GM23338 (cell line): ENCODE measurements at regions not wholly inside any gene's neighbourhood (a gene's known extent, or its start where the extent isn't known, plus 50 kb on each side); places are given as distances from the start of the nearest gene placed in this dataset.

Experiments used
- ATAC-seq: fragments of 200-7000 bp; cut with Tn5 transposase; 3 replicates; pipeline ENCODE4 v1.9.1; 2020
- DNase-seq: peaks from one replicate; pipeline ENCODE4 v3.0.0-alpha.2; 2015; ENCODE audit warnings: low spot score
- H2AFZ ChIP-seq: fragments of 200-600 bp; sonication (generic); 2 replicates; pipeline ENCODE4 v1.8.0; 2016; ENCODE audit warnings: antibody characterized with exemption, mild to moderate bottlenecking, moderate library complexity
- H3F3A ChIP-seq: fragments of 200-600 bp; sonication (generic); replicated peaks from 2 replicates; pipeline ENCODE4 v1.8.0; 2017; ENCODE audit warnings: antibody characterized with exemption, mixed run types, low read depth
- H3K27ac ChIP-seq: fragments of 200-600 bp; sonication (generic); 2 replicates; pipeline ENCODE4 v1.6.1; 2016; ENCODE audit warnings: low read depth
- H3K27me3 ChIP-seq: fragments of 200-600 bp; sonication (generic); 2 replicates; pipeline ENCODE4 v1.8.0; 2016; ENCODE audit warnings: mild to moderate bottlenecking, mixed run types, moderate library complexity; ENCODE audit not compliant: insufficient read depth
- H3K36me3 ChIP-seq: fragments of 200-600 bp; sonication (generic); 2 replicates; pipeline ENCODE4 v1.8.0; 2016; ENCODE audit warnings: mild to moderate bottlenecking; ENCODE audit not compliant: insufficient read depth
- H3K4me1 ChIP-seq: fragments of 200-600 bp; sonication (generic); 2 replicates; pipeline ENCODE4 v1.8.0; 2016; ENCODE audit warnings: mild to moderate bottlenecking, moderate library complexity; ENCODE audit not compliant: insufficient read depth
- H3K4me2 ChIP-seq: fragments of 200-600 bp; sonication (generic); 2 replicates; pipeline ENCODE4 v1.7.1; 2017; ENCODE audit warnings: mixed run types
- H3K4me3 ChIP-seq: fragments of 200-600 bp; sonication (generic); 2 replicates; pipeline ENCODE4 v1.6.1; 2016; ENCODE audit warnings: mixed run types
- H3K79me2 ChIP-seq: fragments of 200-600 bp; sonication (generic); replicated peaks from 2 replicates; pipeline ENCODE4 v1.8.0; 2017; ENCODE audit warnings: mild to moderate bottlenecking; ENCODE audit not compliant: insufficient read depth
- H3K9me2 ChIP-seq: fragments of 200-600 bp; sonication (generic); 2 replicates; pipeline ENCODE4 v1.8.0; 2017; ENCODE audit not compliant: insufficient read depth
- H4K20me1 ChIP-seq: fragments of 200-600 bp; sonication (generic); replicated peaks from 2 replicates; pipeline ENCODE4 v1.8.0; 2017; ENCODE audit warnings: mild to moderate bottlenecking; ENCODE audit not compliant: insufficient read depth
- H3K27ac Mint-ChIP-seq: 2 replicates; pipeline ENCODE4 v1.8.0; 2020; ENCODE audit warnings: inconsistent platforms, mild to moderate bottlenecking, moderate library complexity, mixed read lengths
- H3K27me3 Mint-ChIP-seq: 3 replicates; pipeline ENCODE4 v1.8.0; 2022; ENCODE audit warnings: low read depth, mild to moderate bottlenecking, moderate library complexity, mixed read lengths, inconsistent platforms; ENCODE audit not compliant: insufficient read depth, poor library complexity
- H3K36me3 Mint-ChIP-seq: 3 replicates; pipeline ENCODE4 v1.8.0; 2021; ENCODE audit warnings: low read depth, mild to moderate bottlenecking, inconsistent platforms, moderate library complexity, mixed read lengths
- H3K4me1 Mint-ChIP-seq: 3 replicates; pipeline ENCODE4 v1.8.0; 2020; ENCODE audit warnings: mild to moderate bottlenecking, inconsistent platforms, mixed read lengths
- H3K4me3 Mint-ChIP-seq: 3 replicates; pipeline ENCODE4 v1.8.0; 2021; ENCODE audit warnings: moderate library complexity, mild to moderate bottlenecking, inconsistent platforms, mixed read lengths
- H3K9me3 Mint-ChIP-seq: 3 replicates; pipeline ENCODE4 v1.8.0; 2020; ENCODE audit warnings: moderate library complexity, mild to moderate bottlenecking, inconsistent platforms, mixed read lengths
- CREB1 ChIP-seq: fragments of 250-450 bp; sonication (Bioruptor Pico); IDR thresholded peaks from 2 replicates; pipeline ENCODE4 v1.5.0; 2020; ENCODE audit warnings: low read depth, mild to moderate bottlenecking, moderate library complexity
- CTCF ChIP-seq, 2 experiments: fragments of 200-600 bp in 1 of 2; sonication (generic) in 1 of 2; conservative IDR thresholded peaks; 2 replicates each; pipeline versions ENCODE4 v1.5.1 to v1.6.1; 2016 to 2017; ENCODE audit warnings: antibody characterized with exemption in 2 of 2, low read depth in 2 of 2, mild to moderate bottlenecking in 2 of 2, moderate library complexity in 1 of 2
- ETS1 ChIP-seq: IDR thresholded peaks from 2 replicates; pipeline ENCODE4 v1.6.1; 2016; ENCODE audit warnings: antibody characterized with exemption
- EZH2 ChIP-seq: fragments of 200-600 bp; sonication (generic); IDR thresholded peaks from one replicate; pipeline ENCODE4 v1.8.0; 2017; ENCODE audit warnings: antibody characterized with exemption, mild to moderate bottlenecking, low read depth; ENCODE audit not compliant: unreplicated experiment
- JUNB ChIP-seq: IDR thresholded peaks from one replicate; pipeline ENCODE4 v1.6.1; 2016; ENCODE audit warnings: antibody characterized with exemption; ENCODE audit not compliant: unreplicated experiment
- NANOG ChIP-seq: IDR thresholded peaks from 2 replicates; pipeline ENCODE4 v1.6.1; 2016; ENCODE audit warnings: antibody characterized with exemption, borderline replicate concordance
- POLR2AphosphoS5 ChIP-seq: IDR thresholded peaks from 2 replicates; pipeline ENCODE4 v1.6.1; 2016; ENCODE audit warnings: antibody characterized with exemption, low read depth
- REST ChIP-seq: IDR thresholded peaks from one replicate; pipeline ENCODE4 v1.6.1; 2018; ENCODE audit warnings: antibody characterized with exemption; ENCODE audit not compliant: unreplicated experiment
- ZNF114 ChIP-seq: fragments of 250-450 bp; sonication (Bioruptor Pico); IDR thresholded peaks from 2 replicates; pipeline ENCODE4 v1.5.0; 2020; ENCODE audit warnings: mild to moderate bottlenecking, moderate library complexity
- ZNF331 ChIP-seq: fragments of 250-450 bp; sonication (Bioruptor Pico); IDR thresholded peaks from 2 replicates; pipeline ENCODE4 v1.5.0; 2020; ENCODE audit warnings: low read depth, mild to moderate bottlenecking, moderate library complexity
- TF ChIP-seq, protein P1 (sequence below): fragments of 250-450 bp; sonication (Bioruptor Pico); IDR thresholded peaks from 2 replicates; pipeline ENCODE4 v1.5.0; 2020; ENCODE audit warnings: mild to moderate bottlenecking, moderate library complexity

DNA sequence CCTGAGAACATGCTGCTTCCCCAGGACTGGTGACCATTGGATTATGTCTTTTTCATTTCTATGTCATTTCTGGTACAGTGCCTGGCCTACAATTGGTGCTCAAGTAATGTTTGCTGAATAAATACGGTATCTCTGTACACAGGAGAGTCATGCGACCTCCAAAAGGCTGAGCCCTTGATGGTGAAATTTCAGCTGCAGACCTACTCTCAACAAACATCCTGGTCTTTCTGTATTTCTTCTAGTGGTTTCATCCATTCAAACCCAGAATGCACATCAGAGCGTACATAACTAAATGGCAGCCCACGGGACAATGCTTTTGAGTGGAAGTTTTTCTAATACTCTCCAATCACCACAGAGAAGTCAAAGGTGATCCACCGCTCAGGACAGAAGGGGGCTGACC, 62.6 kb upstream of the RPS23 start (continued):
- TF ChIP-seq CTCF (conservative IDR thresholded peaks at IDR 0.05; ENCODE audit: low read depth in 2 of 2) = no peak
- TF ChIP-seq JUNB = no peak
- TF ChIP-seq REST = no peak
- TF ChIP-seq EZH2 = no peak
- TF ChIP-seq CREB1 (CRISPR knock-in tag) = no peak
- TF ChIP-seq ETS1 = no peak

- Mint-ChIP-seq H3K27me3 (peaks cover 4% of the 10 kb centered on the region), H3K36me3 (no peaks in the 10 kb centered on the region), H3K9me3 (no peaks in the 10 kb centered on the region), H3K27ac (no peak overlapping the region), H3K4me3 (no peak overlapping the region), H3K4me1 (no peaks in the 10 kb centered on the region)
- H3K27ac ChIP-seq = no peak overlapping the region
- no peaks in the 10 kb centered on the region for H3K79me2 ChIP-seq
- H3K27me3 ChIP-seq = no peaks in the 10 kb centered on the region
- H3K36me3 ChIP-seq = no peaks in the 10 kb centered on the region
- H3K4me2 ChIP-seq = no peak overlapping the region
- H3K4me1 ChIP-seq = no peaks in the 10 kb centered on the region
- ATAC-seq (no peak), DNase-seq (no peak)
- no peak overlapping the region for H3K4me3 ChIP-seq
- no peaks in the 10 kb centered on the region for H4K20me1 ChIP-seq
- H2AFZ ChIP-seq = peak overlapping the region; percentile 47; the same call in 1 of the 2 replicates
- 0 out of 2 replicates have a peak, but pooled peaks cover 4% of the 10 kb centered on the region for H3K9me2 ChIP-seq
- no peaks in the 10 kb centered on the region for H3F3A ChIP-seq
- no peak for TF ChIP-seq JUNB
- no peak for TF ChIP-seq POLR2AphosphoS5
- TF ChIP-seq ZNF331 (CRISPR knock-in tag) = no peak
- no peak for TF ChIP-seq EZH2
- TF ChIP-seq, protein P1, sequence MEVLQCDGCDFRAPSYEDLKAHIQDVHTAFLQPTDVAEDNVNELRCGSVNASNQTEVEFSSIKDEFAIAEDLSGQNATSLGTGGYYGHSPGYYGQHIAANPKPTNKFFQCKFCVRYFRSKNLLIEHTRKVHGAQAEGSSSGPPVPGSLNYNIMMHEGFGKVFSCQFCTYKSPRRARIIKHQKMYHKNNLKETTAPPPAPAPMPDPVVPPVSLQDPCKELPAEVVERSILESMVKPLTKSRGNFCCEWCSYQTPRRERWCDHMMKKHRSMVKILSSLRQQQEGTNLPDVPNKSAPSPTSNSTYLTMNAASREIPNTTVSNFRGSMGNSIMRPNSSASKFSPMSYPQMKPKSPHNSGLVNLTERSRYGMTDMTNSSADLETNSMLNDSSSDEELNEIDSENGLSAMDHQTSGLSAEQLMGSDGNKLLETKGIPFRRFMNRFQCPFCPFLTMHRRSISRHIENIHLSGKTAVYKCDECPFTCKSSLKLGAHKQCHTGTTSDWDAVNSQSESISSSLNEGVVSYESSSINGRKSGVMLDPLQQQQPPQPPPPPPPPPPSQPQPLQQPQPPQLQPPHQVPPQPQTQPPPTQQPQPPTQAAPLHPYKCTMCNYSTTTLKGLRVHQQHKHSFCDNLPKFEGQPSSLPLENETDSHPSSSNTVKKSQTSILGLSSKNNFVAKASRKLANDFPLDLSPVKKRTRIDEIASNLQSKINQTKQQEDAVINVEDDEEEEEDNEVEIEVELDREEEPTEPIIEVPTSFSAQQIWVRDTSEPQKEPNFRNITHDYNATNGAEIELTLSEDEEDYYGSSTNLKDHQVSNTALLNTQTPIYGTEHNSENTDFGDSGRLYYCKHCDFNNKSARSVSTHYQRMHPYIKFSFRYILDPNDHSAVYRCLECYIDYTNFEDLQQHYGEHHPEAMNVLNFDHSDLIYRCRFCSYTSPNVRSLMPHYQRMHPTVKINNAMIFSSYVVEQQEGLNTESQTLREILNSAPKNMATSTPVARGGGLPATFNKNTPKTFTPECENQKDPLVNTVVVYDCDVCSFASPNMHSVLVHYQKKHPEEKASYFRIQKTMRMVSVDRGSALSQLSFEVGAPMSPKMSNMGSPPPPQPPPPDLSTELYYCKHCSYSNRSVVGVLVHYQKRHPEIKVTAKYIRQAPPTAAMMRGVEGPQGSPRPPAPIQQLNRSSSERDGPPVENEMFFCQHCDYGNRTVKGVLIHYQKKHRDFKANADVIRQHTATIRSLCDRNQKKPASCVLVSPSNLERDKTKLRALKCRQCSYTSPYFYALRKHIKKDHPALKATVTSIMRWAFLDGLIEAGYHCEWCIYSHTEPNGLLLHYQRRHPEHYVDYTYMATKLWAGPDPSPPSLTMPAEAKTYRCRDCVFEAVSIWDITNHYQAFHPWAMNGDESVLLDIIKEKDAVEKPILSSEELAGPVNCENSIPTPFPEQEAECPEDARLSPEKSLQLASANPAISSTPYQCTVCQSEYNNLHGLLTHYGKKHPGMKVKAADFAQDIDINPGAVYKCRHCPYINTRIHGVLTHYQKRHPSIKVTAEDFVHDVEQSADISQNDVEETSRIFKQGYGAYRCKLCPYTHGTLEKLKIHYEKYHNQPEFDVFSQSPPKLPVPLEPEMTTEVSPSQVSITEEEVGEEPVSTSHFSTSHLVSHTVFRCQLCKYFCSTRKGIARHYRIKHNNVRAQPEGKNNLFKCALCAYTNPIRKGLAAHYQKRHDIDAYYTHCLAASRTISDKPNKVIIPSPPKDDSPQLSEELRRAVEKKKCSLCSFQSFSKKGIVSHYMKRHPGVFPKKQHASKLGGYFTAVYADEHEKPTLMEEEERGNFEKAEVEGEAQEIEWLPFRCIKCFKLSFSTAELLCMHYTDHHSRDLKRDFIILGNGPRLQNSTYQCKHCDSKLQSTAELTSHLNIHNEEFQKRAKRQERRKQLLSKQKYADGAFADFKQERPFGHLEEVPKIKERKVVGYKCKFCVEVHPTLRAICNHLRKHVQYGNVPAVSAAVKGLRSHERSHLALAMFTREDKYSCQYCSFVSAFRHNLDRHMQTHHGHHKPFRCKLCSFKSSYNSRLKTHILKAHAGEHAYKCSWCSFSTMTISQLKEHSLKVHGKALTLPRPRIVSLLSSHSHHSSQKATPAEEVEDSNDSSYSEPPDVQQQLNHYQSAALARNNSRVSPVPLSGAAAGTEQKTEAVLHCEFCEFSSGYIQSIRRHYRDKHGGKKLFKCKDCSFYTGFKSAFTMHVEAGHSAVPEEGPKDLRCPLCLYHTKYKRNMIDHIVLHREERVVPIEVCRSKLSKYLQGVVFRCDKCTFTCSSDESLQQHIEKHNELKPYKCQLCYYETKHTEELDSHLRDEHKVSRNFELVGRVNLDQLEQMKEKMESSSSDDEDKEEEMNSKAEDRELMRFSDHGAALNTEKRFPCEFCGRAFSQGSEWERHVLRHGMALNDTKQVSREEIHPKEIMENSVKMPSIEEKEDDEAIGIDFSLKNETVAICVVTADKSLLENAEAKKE = no peak
- TF ChIP-seq ZNF114 = no peak
- no peak for TF ChIP-seq CREB1 (CRISPR knock-in tag)
- no peak for TF ChIP-seq NANOG
Observed at GRCh38 chr5:82339792-82340191, 61.6 kb upstream of the RPS23 start.
